Gastroesophageal sphincter (tissue), 3 donors: ENCODE measurements at regions not wholly inside any gene's neighbourhood (a gene's known extent, or its start where the extent isn't known, plus 50 kb on each side); places are given as distances from the start of the nearest gene placed in this dataset.

Experiments used
- CTCF ChIP-seq, 4 experiments: fragments of 200-600 bp in 2 of 4; fragments of 450-650 bp in 2 of 4; sonication (generic) in 1 of 4; IDR thresholded peaks; one replicate each; pipeline ENCODE4 v1.5.1; 2017 to 2019; ENCODE audit warnings: antibody characterized with exemption in 4 of 4, mild to moderate bottlenecking in 2 of 4, moderate library complexity in 2 of 4
- EP300 ChIP-seq: sonication (generic); formaldehyde crosslinking; IDR thresholded peaks from one replicate; pipeline ENCODE4 v1.6.1; 2017; ENCODE audit warnings: antibody characterized with exemption, mild to moderate bottlenecking
- POLR2A ChIP-seq, 2 donors: fragments of 450-650 bp; IDR thresholded peaks; one replicate each; pipeline ENCODE4 v1.6.1; 2017; ENCODE audit warnings: antibody characterized with exemption in 2 of 2, mild to moderate bottlenecking in 2 of 2, moderate library complexity in 1 of 2
- POLR2AphosphoS5 ChIP-seq: sonication (generic); formaldehyde crosslinking; IDR thresholded peaks from one replicate; pipeline ENCODE4 v1.6.1; 2017; ENCODE audit warnings: antibody characterized with exemption

GRCh38 chr5:108484035-108484434, 102.1 kb upstream of the FBXL17 start:
- no peak for TF ChIP-seq CTCF (IDR thresholded peaks at IDR 0.05)
- TF ChIP-seq POLR2AphosphoS5 = no peak
- TF ChIP-seq POLR2A (IDR thresholded peaks at IDR 0.05) = no peak
- no peak for TF ChIP-seq EP300
